GM12878 (cell line): ENCODE measurements at regions not wholly inside any gene's neighbourhood (a gene's known extent, or its start where the extent isn't known, plus 50 kb on each side); places are given as distances from the start of the nearest gene placed in this dataset.

Source experiments
- ATAC-seq: fragments of 200-7000 bp; cut with Tn5 transposase; 3 replicates; pipeline ENCODE4 v1.9.1; 2020; ENCODE audit warnings: mild to moderate bottlenecking, moderate library complexity
- BruUV-seq: library from RNA; stranded (reverse); fragments of 400-500 nt; replicated peaks from 2 replicates; lab custom pipeline; 2021; lab: Mats Ljungman, UMichigan
- CTCF ChIA-PET: fragments of 300-600 bp; sonication (Branson Sonifier 250); formaldehyde crosslinking; extraction: SDS; loops from one replicate; lab custom pipeline; 2021; ENCODE audit warnings: inconsistent platforms; lab: Yijun Ruan, JAX
- POLR2A ChIA-PET: fragments of 350-600 bp; formaldehyde crosslinking; extraction: SDS; loops from one replicate; lab custom pipeline; 2021; ENCODE audit warnings: inconsistent platforms; lab: Charles Lee
- RAD21 ChIA-PET: fragments of 300-600 bp; sonication (Branson Sonifier 250); formaldehyde crosslinking; loops from one replicate; lab custom pipeline; 2023; ENCODE audit warnings: antibody characterized with exemption; ENCODE audit not compliant: unreplicated experiment; lab: Charles Lee
- SMC1A ChIA-PET: fragments of 300-600 bp; sonication (Branson Sonifier 250); formaldehyde crosslinking; loops from one replicate; lab custom pipeline; 2023; ENCODE audit not compliant: unreplicated experiment, uncharacterized antibody; lab: Charles Lee
- DNase-seq: peaks from one replicate; pipeline ENCODE4 v3.0.0-alpha.2; 2011; ENCODE audit warnings: low read depth, low spot score
- FAIRE-seq: peaks from 3 replicates; lab custom pipeline; 2011; peaks lifted over from hg19 to GRCh38; lab: Jason Lieb, UNC
- H2AFZ ChIP-seq: 2 replicates; pipeline ENCODE4 v1.6.0; 2011; ENCODE audit warnings: low read depth, low read length, control low read depth; ENCODE audit not compliant: control insufficient read depth
- H3K27ac ChIP-seq: 2 replicates; pipeline ENCODE4 v1.5.1; 2011; ENCODE audit warnings: control low read depth; ENCODE audit not compliant: control insufficient read depth, insufficient read depth
- H3K27me3 ChIP-seq, 2 experiments: replicated peaks in 1 of 2; 2 replicates each; pipeline versions ENCODE4 v1.6.0 to v1.6.1; 2011; ENCODE audit warnings: low read length in 1 of 2; ENCODE audit not compliant: control insufficient read depth in 2 of 2, insufficient read depth in 2 of 2
- H3K36me3 ChIP-seq, 2 experiments: 2 replicates each; pipeline ENCODE4 v1.5.1; 2011; ENCODE audit warnings: low read length in 1 of 2; ENCODE audit not compliant: control insufficient read depth in 2 of 2, insufficient read depth in 2 of 2
- H3K4me1 ChIP-seq: 2 replicates; pipeline ENCODE4 v1.6.1; 2011; ENCODE audit warnings: mild to moderate bottlenecking, low read length, moderate library complexity, mixed read lengths; ENCODE audit not compliant: control insufficient read depth, insufficient read depth
- H3K4me2 ChIP-seq: 2 replicates; pipeline ENCODE4 v1.6.0; 2011; ENCODE audit warnings: control low read depth; ENCODE audit not compliant: control insufficient read depth, insufficient read depth
- H3K4me3 ChIP-seq: fragments of 200-600 bp; sonication (generic); 2 replicates; pipeline ENCODE4 v1.5.1; 2016
- H3K79me2 ChIP-seq: 2 replicates; pipeline ENCODE4 v1.6.0; 2011; ENCODE audit warnings: low read length; ENCODE audit not compliant: control insufficient read depth, insufficient read depth
- H3K9ac ChIP-seq: 2 replicates; pipeline ENCODE4 v1.8.0; 2011; ENCODE audit warnings: low read length, control low read depth, mixed read lengths; ENCODE audit not compliant: control insufficient read depth, insufficient read depth
- H3K9me3 ChIP-seq: replicated peaks from 3 replicates; pipeline ENCODE4 v1.5.1; 2011; ENCODE audit warnings: mild to moderate bottlenecking, low read length; ENCODE audit not compliant: control insufficient read depth, insufficient read depth
- H4K20me1 ChIP-seq: 2 replicates; pipeline ENCODE4 v1.6.0; 2011; ENCODE audit not compliant: control insufficient read depth, insufficient read depth
- ASH2L ChIP-seq: fragments of 300-600, 200-600 bp; sonication (generic); IDR thresholded peaks from 2 replicates; pipeline ENCODE4 v1.6.1; 2017; ENCODE audit warnings: low read depth, mild to moderate bottlenecking, borderline replicate concordance
- DPF2 ChIP-seq: fragments of 450-650 bp; IDR thresholded peaks from 2 replicates; pipeline ENCODE4 v1.6.1; 2017; ENCODE audit warnings: mild to moderate bottlenecking
- HDGF ChIP-seq: fragments of 450-650 bp; IDR thresholded peaks from 2 replicates; pipeline ENCODE4 v1.6.1; 2016; ENCODE audit warnings: antibody characterized with exemption
- KAT2A ChIP-seq: conservative IDR thresholded peaks from 2 replicates; pipeline ENCODE4 v1.6.1; 2011; ENCODE audit warnings: low read depth, low read length; ENCODE audit not compliant: control insufficient read depth
- KDM1A ChIP-seq: fragments of 200-600 bp; sonication (generic); IDR thresholded peaks from 2 replicates; pipeline ENCODE4 v1.6.1; 2016; ENCODE audit warnings: borderline replicate concordance
- TBL1XR1 ChIP-seq: IDR thresholded peaks from 2 replicates; pipeline ENCODE4 v1.6.1; 2012; ENCODE audit warnings: low read depth, low read length, improper control_type of control experiment
- ZNF274 ChIP-seq: IDR thresholded peaks from one replicate; pipeline ENCODE4 v1.8.0; 2011; ENCODE audit not compliant: insufficient read length, insufficient read depth
- ZNF622 ChIP-seq: fragments of 450-650 bp; IDR thresholded peaks from 2 replicates; pipeline ENCODE4 v1.6.1; 2017; ENCODE audit warnings: mild to moderate bottlenecking, inconsistent platforms
- WGBS: methylation state at CpG from one replicate; pipeline ENCODE4 v1.1.6; 2016; ENCODE audit warnings: low lambda C conversion rate; ENCODE audit not compliant: insufficient replicate concordance, insufficient coverage; ENCODE audit errors: missing lambda C conversion rate; 5-methylcytosine and 5-hydroxymethylcytosine counted together
- in situ Hi-C: fragments of 300-500 bp; cut with MboI; formaldehyde crosslinking; loops from 9 replicates; pipeline ENCODE4 v1.14.3; 2018; ENCODE audit warnings: mixed read lengths
- intact Hi-C: fragments of 100-400 bp; cut with micrococcal nuclease; formaldehyde crosslinking; loops from one replicate; pipeline ENCODE4 v1.14.2; 2022; ENCODE audit not compliant: unreplicated experiment
- TF ChIP-seq, protein P1 (sequence below): fragments of 150-350 bp; IDR thresholded peaks from 2 replicates; pipeline ENCODE4 v1.6.1; 2016; ENCODE audit warnings: low read depth, low read length
- TF ChIP-seq, protein P2 (sequence below): IDR thresholded peaks from 2 replicates; pipeline ENCODE4 v1.6.1; 2012; ENCODE audit warnings: low read depth, low read length, improper control_type of control experiment
- TF ChIP-seq, protein P3 (sequence below): fragments of 450-650 bp; IDR thresholded peaks from 2 replicates; pipeline ENCODE4 v1.6.1; 2018; ENCODE audit warnings: mild to moderate bottlenecking, low read depth, moderate library complexity; ENCODE audit not compliant: partially characterized antibody
- TF ChIP-seq, protein P4 (sequence below): fragments of 450-650 bp; IDR thresholded peaks from 2 replicates; pipeline ENCODE4 v1.6.1; 2017; ENCODE audit warnings: borderline replicate concordance
- TF ChIP-seq, protein P5 (sequence below): fragments of 450-650 bp; IDR thresholded peaks from 2 replicates; pipeline ENCODE4 v1.6.1; 2016; ENCODE audit warnings: mild to moderate bottlenecking, moderate library complexity, borderline replicate concordance

DNA sequence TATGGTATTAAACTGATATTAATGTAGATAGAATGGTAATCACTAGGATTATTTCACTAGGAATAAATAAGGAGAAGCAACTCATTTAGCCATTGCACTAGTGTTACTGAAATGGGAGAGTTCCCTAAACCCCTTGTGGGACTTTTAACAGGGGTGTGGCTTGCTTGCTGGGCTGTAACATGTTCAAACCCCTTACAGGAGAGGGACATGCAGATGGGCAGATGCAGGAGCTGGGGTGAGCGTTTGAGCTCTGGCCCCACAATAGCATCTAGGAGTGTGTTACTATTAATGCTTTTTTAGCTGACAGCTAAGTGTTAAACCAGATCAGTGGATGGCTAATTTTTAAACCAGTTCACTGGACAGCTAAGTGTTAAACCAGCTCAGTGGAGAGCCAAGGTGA, 89.3 kb upstream of the ST8SIA4 start:
- Histone ChIP-seq H3K4me1 (no peaks in the 10 kb centered on the region), H3K79me2 (no peaks in the 10 kb centered on the region), H3K27ac (no peak overlapping the region), H3K27me3 (no peaks in the 10 kb centered on the region), H3K9ac (no peak overlapping the region), H2AFZ (no peak overlapping the region), H3K4me2 (no peak overlapping the region), H3K9me3 (no peaks in the 10 kb centered on the region), H4K20me1 (no peaks in the 10 kb centered on the region), H3K36me3 (no peaks in the 10 kb centered on the region), H3K4me3 (no peak overlapping the region)
- 0% methylated on average over 1 of the region's 1 CpG for WGBS
- ChIA-PET CTCF (no interaction called here), RAD21 (no interaction called here), SMC1A (interaction anchor here (1.0 to 1.6 kb wide), 7 partner anchors 12 to 93 kb away, joined by 3 to 6 read pairs (median 3); partner anchors contain the start of gene ST8SIA4), POLR2A (interaction anchor here (0.7 kb wide), 1 partner anchor 92 kb away, joined by 3 read pairs; no protein-coding TSS in a partner anchor)
- in situ Hi-C loops, result no loop called here
- peak; percentile 71 for ATAC-seq
- BruUV-seq, result no TSS peak
- no peak for DNase-seq
- FAIRE-seq, result no peak
- intact Hi-C loops, result no loop called here
- no peak for TF ChIP-seq ZNF622
- no peak for TF ChIP-seq DPF2
- TF ChIP-seq, protein P1, sequence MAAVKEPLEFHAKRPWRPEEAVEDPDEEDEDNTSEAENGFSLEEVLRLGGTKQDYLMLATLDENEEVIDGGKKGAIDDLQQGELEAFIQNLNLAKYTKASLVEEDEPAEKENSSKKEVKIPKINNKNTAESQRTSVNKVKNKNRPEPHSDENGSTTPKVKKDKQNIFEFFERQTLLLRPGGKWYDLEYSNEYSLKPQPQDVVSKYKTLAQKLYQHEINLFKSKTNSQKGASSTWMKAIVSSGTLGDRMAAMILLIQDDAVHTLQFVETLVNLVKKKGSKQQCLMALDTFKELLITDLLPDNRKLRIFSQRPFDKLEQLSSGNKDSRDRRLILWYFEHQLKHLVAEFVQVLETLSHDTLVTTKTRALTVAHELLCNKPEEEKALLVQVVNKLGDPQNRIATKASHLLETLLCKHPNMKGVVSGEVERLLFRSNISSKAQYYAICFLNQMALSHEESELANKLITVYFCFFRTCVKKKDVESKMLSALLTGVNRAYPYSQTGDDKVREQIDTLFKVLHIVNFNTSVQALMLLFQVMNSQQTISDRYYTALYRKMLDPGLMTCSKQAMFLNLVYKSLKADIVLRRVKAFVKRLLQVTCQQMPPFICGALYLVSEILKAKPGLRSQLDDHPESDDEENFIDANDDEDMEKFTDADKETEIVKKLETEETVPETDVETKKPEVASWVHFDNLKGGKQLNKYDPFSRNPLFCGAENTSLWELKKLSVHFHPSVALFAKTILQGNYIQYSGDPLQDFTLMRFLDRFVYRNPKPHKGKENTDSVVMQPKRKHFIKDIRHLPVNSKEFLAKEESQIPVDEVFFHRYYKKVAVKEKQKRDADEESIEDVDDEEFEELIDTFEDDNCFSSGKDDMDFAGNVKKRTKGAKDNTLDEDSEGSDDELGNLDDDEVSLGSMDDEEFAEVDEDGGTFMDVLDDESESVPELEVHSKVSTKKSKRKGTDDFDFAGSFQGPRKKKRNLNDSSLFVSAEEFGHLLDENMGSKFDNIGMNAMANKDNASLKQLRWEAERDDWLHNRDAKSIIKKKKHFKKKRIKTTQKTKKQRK, result no peak
- TF ChIP-seq, protein P2, sequence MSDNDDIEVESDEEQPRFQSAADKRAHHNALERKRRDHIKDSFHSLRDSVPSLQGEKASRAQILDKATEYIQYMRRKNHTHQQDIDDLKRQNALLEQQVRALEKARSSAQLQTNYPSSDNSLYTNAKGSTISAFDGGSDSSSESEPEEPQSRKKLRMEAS, result no peak
- TF ChIP-seq TBL1XR1, result no peak
- TF ChIP-seq HDGF, result no peak
- no peak for TF ChIP-seq ZNF274
- no peak for TF ChIP-seq ASH2L
- no peak for TF ChIP-seq KDM1A
- TF ChIP-seq KAT2A, result no peak
- TF ChIP-seq, protein P3, sequence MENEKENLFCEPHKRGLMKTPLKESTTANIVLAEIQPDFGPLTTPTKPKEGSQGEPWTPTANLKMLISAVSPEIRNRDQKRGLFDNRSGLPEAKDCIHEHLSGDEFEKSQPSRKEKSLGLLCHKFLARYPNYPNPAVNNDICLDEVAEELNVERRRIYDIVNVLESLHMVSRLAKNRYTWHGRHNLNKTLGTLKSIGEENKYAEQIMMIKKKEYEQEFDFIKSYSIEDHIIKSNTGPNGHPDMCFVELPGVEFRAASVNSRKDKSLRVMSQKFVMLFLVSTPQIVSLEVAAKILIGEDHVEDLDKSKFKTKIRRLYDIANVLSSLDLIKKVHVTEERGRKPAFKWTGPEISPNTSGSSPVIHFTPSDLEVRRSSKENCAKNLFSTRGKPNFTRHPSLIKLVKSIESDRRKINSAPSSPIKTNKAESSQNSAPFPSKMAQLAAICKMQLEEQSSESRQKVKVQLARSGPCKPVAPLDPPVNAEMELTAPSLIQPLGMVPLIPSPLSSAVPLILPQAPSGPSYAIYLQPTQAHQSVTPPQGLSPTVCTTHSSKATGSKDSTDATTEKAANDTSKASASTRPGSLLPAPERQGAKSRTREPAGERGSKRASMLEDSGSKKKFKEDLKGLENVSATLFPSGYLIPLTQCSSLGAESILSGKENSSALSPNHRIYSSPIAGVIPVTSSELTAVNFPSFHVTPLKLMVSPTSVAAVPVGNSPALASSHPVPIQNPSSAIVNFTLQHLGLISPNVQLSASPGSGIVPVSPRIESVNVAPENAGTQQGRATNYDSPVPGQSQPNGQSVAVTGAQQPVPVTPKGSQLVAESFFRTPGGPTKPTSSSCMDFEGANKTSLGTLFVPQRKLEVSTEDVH, result no peak
- TF ChIP-seq, protein P4, sequence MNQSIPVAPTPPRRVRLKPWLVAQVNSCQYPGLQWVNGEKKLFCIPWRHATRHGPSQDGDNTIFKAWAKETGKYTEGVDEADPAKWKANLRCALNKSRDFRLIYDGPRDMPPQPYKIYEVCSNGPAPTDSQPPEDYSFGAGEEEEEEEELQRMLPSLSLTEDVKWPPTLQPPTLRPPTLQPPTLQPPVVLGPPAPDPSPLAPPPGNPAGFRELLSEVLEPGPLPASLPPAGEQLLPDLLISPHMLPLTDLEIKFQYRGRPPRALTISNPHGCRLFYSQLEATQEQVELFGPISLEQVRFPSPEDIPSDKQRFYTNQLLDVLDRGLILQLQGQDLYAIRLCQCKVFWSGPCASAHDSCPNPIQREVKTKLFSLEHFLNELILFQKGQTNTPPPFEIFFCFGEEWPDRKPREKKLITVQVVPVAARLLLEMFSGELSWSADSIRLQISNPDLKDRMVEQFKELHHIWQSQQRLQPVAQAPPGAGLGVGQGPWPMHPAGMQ, result no peak
- TF ChIP-seq, protein P5, sequence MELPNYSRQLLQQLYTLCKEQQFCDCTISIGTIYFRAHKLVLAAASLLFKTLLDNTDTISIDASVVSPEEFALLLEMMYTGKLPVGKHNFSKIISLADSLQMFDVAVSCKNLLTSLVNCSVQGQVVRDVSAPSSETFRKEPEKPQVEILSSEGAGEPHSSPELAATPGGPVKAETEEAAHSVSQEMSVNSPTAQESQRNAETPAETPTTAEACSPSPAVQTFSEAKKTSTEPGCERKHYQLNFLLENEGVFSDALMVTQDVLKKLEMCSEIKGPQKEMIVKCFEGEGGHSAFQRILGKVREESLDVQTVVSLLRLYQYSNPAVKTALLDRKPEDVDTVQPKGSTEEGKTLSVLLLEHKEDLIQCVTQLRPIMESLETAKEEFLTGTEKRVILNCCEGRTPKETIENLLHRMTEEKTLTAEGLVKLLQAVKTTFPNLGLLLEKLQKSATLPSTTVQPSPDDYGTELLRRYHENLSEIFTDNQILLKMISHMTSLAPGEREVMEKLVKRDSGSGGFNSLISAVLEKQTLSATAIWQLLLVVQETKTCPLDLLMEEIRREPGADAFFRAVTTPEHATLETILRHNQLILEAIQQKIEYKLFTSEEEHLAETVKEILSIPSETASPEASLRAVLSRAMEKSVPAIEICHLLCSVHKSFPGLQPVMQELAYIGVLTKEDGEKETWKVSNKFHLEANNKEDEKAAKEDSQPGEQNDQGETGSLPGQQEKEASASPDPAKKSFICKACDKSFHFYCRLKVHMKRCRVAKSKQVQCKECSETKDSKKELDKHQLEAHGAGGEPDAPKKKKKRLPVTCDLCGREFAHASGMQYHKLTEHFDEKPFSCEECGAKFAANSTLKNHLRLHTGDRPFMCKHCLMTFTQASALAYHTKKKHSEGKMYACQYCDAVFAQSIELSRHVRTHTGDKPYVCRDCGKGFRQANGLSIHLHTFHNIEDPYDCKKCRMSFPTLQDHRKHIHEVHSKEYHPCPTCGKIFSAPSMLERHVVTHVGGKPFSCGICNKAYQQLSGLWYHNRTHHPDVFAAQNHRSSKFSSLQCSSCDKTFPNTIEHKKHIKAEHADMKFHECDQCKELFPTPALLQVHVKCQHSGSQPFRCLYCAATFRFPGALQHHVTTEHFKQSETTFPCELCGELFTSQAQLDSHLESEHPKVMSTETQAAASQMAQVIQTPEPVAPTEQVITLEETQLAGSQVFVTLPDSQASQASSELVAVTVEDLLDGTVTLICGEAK, result no peak
